ENCODE measurements at regions not wholly inside any gene's neighbourhood (a gene's known extent, or its start where the extent isn't known, plus 50 kb on each side); places are given as distances from the start of the nearest gene placed in this dataset.

DNA sequence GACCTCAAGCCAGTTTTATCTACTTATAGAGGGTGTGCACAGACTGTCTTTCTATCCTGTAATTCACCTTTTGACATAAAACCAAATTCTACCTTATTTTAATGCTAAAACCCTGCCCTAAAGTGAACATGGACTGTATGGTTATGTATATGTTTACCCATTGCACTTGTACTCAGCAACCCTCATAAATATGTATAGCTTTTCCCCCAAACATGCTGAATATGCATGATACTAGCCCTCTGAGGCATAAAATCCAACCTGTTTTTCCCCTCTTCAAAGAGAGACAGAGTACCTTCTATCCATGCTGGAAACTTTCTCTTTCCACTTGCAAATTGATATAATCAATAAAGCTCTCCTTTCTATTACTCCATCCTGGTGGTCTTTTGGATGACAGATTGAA, 267.9 kb upstream of the BMP2 start:
- no peak for DNase-seq (ENCODE audit: low read depth in 1 of 2, low spot score in 1 of 2)
- H3K4me3 ChIP-seq (replicated peaks; ENCODE audit: insufficient read depth, low read length): no peak overlapping the region
- TF ChIP-seq GABPA (IDR thresholded peaks at IDR 0.05; ENCODE audit: low read depth) (no peak), POLR2AphosphoS5 (IDR thresholded peaks at IDR 0.05; ENCODE audit: low read depth) (no peak), SPI1 (IDR thresholded peaks at IDR 0.05; ENCODE audit: borderline replicate concordance, low read depth) (no peak)
- TF ChIP-seq, protein P1, sequence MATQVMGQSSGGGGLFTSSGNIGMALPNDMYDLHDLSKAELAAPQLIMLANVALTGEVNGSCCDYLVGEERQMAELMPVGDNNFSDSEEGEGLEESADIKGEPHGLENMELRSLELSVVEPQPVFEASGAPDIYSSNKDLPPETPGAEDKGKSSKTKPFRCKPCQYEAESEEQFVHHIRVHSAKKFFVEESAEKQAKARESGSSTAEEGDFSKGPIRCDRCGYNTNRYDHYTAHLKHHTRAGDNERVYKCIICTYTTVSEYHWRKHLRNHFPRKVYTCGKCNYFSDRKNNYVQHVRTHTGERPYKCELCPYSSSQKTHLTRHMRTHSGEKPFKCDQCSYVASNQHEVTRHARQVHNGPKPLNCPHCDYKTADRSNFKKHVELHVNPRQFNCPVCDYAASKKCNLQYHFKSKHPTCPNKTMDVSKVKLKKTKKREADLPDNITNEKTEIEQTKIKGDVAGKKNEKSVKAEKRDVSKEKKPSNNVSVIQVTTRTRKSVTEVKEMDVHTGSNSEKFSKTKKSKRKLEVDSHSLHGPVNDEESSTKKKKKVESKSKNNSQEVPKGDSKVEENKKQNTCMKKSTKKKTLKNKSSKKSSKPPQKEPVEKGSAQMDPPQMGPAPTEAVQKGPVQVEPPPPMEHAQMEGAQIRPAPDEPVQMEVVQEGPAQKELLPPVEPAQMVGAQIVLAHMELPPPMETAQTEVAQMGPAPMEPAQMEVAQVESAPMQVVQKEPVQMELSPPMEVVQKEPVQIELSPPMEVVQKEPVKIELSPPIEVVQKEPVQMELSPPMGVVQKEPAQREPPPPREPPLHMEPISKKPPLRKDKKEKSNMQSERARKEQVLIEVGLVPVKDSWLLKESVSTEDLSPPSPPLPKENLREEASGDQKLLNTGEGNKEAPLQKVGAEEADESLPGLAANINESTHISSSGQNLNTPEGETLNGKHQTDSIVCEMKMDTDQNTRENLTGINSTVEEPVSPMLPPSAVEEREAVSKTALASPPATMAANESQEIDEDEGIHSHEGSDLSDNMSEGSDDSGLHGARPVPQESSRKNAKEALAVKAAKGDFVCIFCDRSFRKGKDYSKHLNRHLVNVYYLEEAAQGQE (IDR thresholded peaks at IDR 0.05; ENCODE audit: insufficient replicate concordance, low read depth): no peak
- TF ChIP-seq, protein P2, sequence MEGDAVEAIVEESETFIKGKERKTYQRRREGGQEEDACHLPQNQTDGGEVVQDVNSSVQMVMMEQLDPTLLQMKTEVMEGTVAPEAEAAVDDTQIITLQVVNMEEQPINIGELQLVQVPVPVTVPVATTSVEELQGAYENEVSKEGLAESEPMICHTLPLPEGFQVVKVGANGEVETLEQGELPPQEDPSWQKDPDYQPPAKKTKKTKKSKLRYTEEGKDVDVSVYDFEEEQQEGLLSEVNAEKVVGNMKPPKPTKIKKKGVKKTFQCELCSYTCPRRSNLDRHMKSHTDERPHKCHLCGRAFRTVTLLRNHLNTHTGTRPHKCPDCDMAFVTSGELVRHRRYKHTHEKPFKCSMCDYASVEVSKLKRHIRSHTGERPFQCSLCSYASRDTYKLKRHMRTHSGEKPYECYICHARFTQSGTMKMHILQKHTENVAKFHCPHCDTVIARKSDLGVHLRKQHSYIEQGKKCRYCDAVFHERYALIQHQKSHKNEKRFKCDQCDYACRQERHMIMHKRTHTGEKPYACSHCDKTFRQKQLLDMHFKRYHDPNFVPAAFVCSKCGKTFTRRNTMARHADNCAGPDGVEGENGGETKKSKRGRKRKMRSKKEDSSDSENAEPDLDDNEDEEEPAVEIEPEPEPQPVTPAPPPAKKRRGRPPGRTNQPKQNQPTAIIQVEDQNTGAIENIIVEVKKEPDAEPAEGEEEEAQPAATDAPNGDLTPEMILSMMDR (IDR thresholded peaks at IDR 0.05; ENCODE audit: insufficient read depth, low read length): no peak
- no peaks in the 10 kb centered on the region for H3K27me3 ChIP-seq (ENCODE audit: insufficient read depth, poor library complexity, severe bottlenecking)
- H3K27ac ChIP-seq (replicated peaks): no peak overlapping the region

DNA sequence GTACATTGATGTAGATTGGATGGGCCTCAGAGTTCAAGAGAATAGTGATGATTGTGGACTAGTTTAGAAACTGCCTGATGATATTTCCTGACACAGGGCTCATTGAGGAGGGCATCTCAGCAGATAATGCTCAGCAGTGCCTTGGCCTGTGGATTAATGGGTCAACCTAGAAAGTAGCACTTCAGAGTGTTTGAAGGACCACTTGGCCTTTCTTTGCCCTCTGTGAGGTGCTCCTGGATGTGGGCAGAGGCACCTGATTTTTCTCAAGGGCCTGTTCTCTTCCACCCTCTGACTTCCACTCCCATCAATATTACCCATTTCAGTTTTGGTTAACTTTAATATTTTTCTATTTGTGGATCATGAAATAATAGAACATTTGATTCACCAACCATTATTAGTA, 270.6 kb upstream of the BMP2 start:
- Histone ChIP-seq H3K27ac (replicated peaks) (no peak overlapping the region), H3K27me3 (ENCODE audit: insufficient read depth, poor library complexity, severe bottlenecking) (no peaks in the 10 kb centered on the region), H3K4me3 (replicated peaks; ENCODE audit: insufficient read depth, low read length) (no peak overlapping the region)
- no peak for DNase-seq (ENCODE audit: low read depth in 1 of 2, low spot score in 1 of 2)
- no peak for TF ChIP-seq POLR2AphosphoS5 (IDR thresholded peaks at IDR 0.05; ENCODE audit: low read depth)
- no peak for TF ChIP-seq SPI1 (IDR thresholded peaks at IDR 0.05; ENCODE audit: borderline replicate concordance, low read depth)
- TF ChIP-seq, protein P1 (IDR thresholded peaks at IDR 0.05; ENCODE audit: insufficient replicate concordance, low read depth): no peak
- no peak for TF ChIP-seq GABPA (IDR thresholded peaks at IDR 0.05; ENCODE audit: low read depth)
- TF ChIP-seq, protein P2 (IDR thresholded peaks at IDR 0.05; ENCODE audit: insufficient read depth, low read length): no peak

DNA sequence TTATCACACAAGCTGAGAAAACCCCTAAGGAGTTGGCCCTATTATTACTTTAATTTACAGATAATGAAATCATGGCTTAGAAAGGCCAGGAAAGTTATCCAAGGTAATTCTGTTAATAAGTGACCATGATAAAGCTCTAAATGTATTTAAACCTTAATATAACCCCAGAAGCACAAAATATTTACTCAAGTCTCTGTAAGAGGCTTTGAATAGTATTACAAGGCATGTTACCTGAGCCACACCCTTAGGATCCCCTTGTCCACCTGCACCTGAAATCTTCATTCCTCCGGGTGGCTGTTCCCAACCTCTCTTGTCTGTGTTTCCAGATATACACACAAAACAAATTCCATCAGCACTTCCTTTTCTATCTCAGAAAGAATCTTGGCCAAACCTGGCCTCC, 271.6 kb upstream of the BMP2 start:
- Histone ChIP-seq H3K27ac (replicated peaks) (no peak overlapping the region), H3K27me3 (ENCODE audit: insufficient read depth, poor library complexity, severe bottlenecking) (no peaks in the 10 kb centered on the region), H3K4me3 (replicated peaks; ENCODE audit: insufficient read depth, low read length) (no peak overlapping the region)
- no peak for DNase-seq (ENCODE audit: low read depth in 1 of 2, low spot score in 1 of 2)
- TF ChIP-seq GABPA (IDR thresholded peaks at IDR 0.05; ENCODE audit: low read depth) (no peak), POLR2AphosphoS5 (IDR thresholded peaks at IDR 0.05; ENCODE audit: low read depth) (no peak), SPI1 (IDR thresholded peaks at IDR 0.05; ENCODE audit: borderline replicate concordance, low read depth) (no peak)
- TF ChIP-seq, protein P2 (IDR thresholded peaks at IDR 0.05; ENCODE audit: insufficient read depth, low read length): no peak
- TF ChIP-seq, protein P1 (IDR thresholded peaks at IDR 0.05; ENCODE audit: insufficient replicate concordance, low read depth): no peak

All from HL-60 (cell line).